ENCODE measurements at regions not wholly inside any gene's neighbourhood (a gene's known extent, or its start where the extent isn't known, plus 50 kb on each side); places are given as distances from the start of the nearest gene placed in this dataset.
A peak's percentile ranks its signal among the peaks of the same experiment; 100 is the strongest.

GRCh38 chr12:90003688-90004087 lies 295.1 kb upstream of the ATP2B1 start:
- DNase-seq (ENCODE audit: low read depth), result no peak
- TF ChIP-seq CTCF (IDR thresholded peaks at IDR 0.05; ENCODE audit: insufficient read depth, low read length), result no peak
- H3K4me3 ChIP-seq (ENCODE audit: low read depth, low read length), result no peak overlapping the region

GRCh38 chr12:90000721-90001120 lies 292.1 kb upstream of the ATP2B1 start:
- DNase-seq (ENCODE audit: low read depth), result no peak
- H3K4me3 ChIP-seq (ENCODE audit: low read depth, low read length), result no peak overlapping the region
- no peak for TF ChIP-seq CTCF (IDR thresholded peaks at IDR 0.05; ENCODE audit: insufficient read depth, low read length)

GRCh38 chr12:89999699-90000505 lies 291.3 kb upstream of the ATP2B1 start:
- peak; percentile 78 for DNase-seq (ENCODE audit: low read depth)
- TF ChIP-seq CTCF (IDR thresholded peaks at IDR 0.05; ENCODE audit: insufficient read depth, low read length), result no peak
- no peak overlapping the region for H3K4me3 ChIP-seq (ENCODE audit: low read depth, low read length)

- no peak for DNase-seq (ENCODE audit: low read depth)
- no peak for TF ChIP-seq CTCF (IDR thresholded peaks at IDR 0.05; ENCODE audit: insufficient read depth, low read length)
- no peak overlapping the region for H3K4me3 ChIP-seq (ENCODE audit: low read depth, low read length)
Measured at GRCh38 chr12:89995870-89996269, 287.2 kb upstream of the ATP2B1 start.

- no peak for DNase-seq (ENCODE audit: low read depth)
- no peak overlapping the region for H3K4me3 ChIP-seq (ENCODE audit: low read depth, low read length)
- no peak for TF ChIP-seq CTCF (IDR thresholded peaks at IDR 0.05; ENCODE audit: insufficient read depth, low read length)
Measured at GRCh38 chr12:89994911-89995310, 286.3 kb upstream of the ATP2B1 start.

- H3K4me3 ChIP-seq (ENCODE audit: low read depth, low read length), result no peak overlapping the region
- DNase-seq (ENCODE audit: low read depth), result no peak
- no peak for TF ChIP-seq CTCF (IDR thresholded peaks at IDR 0.05; ENCODE audit: insufficient read depth, low read length)
Measured at GRCh38 chr12:89993632-89994031, 285.0 kb upstream of the ATP2B1 start.
